Uterus (tissue), 3 donors: ENCODE measurements at regions not wholly inside any gene's neighbourhood (a gene's known extent, or its start where the extent isn't known, plus 50 kb on each side); places are given as distances from the start of the nearest gene placed in this dataset.

Experiments used
- DNase-seq, 2 donors: peaks; one replicate each; pipeline ENCODE4 v3.0.0-alpha.2; 2019 to 2020
- H3K27ac ChIP-seq, 2 donors: fragments of 200-600 bp; sonication (generic); 1 replicate in 1 of 2; 2 replicates in 1 of 2; pipeline ENCODE4 v1.5.1; 2016 to 2018
- H3K27me3 ChIP-seq, 2 donors: fragments of 200-600 bp; sonication (generic); one replicate each; pipeline ENCODE4 v1.5.1; 2018 to 2019; ENCODE audit warnings: control low read depth in 1 of 2
- H3K36me3 ChIP-seq, 2 donors: fragments of 200-600 bp; sonication (generic); one replicate each; pipeline ENCODE4 v1.5.1; 2019; ENCODE audit warnings: control low read depth in 1 of 2
- H3K4me1 ChIP-seq, 2 donors: fragments of 200-600 bp; sonication (generic); one replicate each; pipeline ENCODE4 v1.5.1; 2018 to 2019; ENCODE audit warnings: control low read depth in 1 of 2
- H3K4me3 ChIP-seq, 2 donors: fragments of 200-600 bp; sonication (generic); 1 replicate in 1 of 2; 2 replicates in 1 of 2; pipeline ENCODE4 v1.5.1; 2018 to 2019; ENCODE audit warnings: mild to moderate bottlenecking in 1 of 2
- H3K9me3 ChIP-seq, 2 donors: fragments of 200-600 bp; sonication (generic); one replicate each; pipeline ENCODE4 v1.5.1; 2019; ENCODE audit warnings: control low read depth in 1 of 2
- POLR2A ChIP-seq, 2 donors: fragments of 450-650 bp; IDR thresholded peaks; one replicate each; pipeline ENCODE4 v1.6.1; 2016; ENCODE audit warnings: antibody characterized with exemption in 2 of 2, mild to moderate bottlenecking in 1 of 2, moderate library complexity in 1 of 2
- intact Hi-C: fragments of 100-400 bp; cut with DNase I; formaldehyde crosslinking; loops from one replicate; pipeline ENCODE4 v1.15.1; 2023; ENCODE audit warnings: low total_unique reads
- TF ChIP-seq, protein P1 (sequence below), 4 experiments: fragments of 200-600 bp in 2 of 4; fragments of 450-650 bp in 2 of 4; sonication (generic) in 2 of 4; IDR thresholded peaks; one replicate each; pipeline ENCODE4 v1.5.1; 2016 to 2019; ENCODE audit warnings: antibody characterized with exemption in 4 of 4, mild to moderate bottlenecking in 2 of 4, moderate library complexity in 1 of 4
- donor health status: DM: yes; HTN: yes; CAD: no.

DNA sequence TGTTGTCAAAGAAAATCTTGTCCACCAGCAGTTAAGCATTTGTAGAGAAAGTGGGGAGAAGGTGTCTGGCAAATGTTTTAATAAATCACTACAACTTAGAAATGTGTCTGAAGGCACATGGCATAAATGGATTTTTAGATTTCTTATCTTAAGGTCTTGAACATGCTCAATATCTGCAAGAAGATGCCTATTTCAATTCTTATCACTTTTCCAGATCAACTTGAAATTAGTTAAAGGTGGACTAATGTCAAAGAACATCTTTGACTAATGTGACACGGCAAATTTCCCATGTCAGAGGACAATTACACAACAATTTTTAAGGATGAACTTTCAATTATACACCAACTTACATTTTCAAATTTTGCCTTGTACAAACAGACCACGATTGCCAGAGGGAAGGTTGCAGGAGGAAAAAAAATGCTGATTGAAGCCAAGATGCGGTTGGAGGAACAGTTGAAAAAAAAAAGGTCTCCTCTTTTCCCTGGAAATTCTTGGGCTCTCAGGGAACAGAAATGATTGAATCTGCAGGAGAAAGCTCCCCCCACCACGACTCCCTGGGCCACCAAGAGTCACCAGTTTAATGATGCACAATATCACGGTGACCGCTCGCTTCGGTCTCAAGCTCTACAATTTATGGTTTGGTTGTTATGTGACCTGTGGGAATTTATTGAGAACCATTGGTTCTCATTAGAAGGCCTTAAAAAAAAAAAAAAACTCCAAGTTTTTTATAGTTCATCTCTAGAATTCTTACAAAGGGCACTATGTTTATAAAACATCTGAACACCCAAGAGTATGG is 507.6 kb upstream of the ADAMTS9 start:
- Histone ChIP-seq H3K4me1 (no peaks in the 10 kb centered on the region), H3K27ac (no peak overlapping the region), H3K9me3 (no peaks in the 10 kb centered on the region), H3K27me3 (no peaks in the 10 kb centered on the region), H3K36me3 (no peaks in the 10 kb centered on the region), H3K4me3 (no peak overlapping the region)
- intact Hi-C loops, result no loop called here
- DNase-seq, result no peak
- no peak for TF ChIP-seq POLR2A (IDR thresholded peaks at IDR 0.05)
- TF ChIP-seq, protein P1, sequence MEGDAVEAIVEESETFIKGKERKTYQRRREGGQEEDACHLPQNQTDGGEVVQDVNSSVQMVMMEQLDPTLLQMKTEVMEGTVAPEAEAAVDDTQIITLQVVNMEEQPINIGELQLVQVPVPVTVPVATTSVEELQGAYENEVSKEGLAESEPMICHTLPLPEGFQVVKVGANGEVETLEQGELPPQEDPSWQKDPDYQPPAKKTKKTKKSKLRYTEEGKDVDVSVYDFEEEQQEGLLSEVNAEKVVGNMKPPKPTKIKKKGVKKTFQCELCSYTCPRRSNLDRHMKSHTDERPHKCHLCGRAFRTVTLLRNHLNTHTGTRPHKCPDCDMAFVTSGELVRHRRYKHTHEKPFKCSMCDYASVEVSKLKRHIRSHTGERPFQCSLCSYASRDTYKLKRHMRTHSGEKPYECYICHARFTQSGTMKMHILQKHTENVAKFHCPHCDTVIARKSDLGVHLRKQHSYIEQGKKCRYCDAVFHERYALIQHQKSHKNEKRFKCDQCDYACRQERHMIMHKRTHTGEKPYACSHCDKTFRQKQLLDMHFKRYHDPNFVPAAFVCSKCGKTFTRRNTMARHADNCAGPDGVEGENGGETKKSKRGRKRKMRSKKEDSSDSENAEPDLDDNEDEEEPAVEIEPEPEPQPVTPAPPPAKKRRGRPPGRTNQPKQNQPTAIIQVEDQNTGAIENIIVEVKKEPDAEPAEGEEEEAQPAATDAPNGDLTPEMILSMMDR (IDR thresholded peaks at IDR 0.05), result no peak

DNA sequence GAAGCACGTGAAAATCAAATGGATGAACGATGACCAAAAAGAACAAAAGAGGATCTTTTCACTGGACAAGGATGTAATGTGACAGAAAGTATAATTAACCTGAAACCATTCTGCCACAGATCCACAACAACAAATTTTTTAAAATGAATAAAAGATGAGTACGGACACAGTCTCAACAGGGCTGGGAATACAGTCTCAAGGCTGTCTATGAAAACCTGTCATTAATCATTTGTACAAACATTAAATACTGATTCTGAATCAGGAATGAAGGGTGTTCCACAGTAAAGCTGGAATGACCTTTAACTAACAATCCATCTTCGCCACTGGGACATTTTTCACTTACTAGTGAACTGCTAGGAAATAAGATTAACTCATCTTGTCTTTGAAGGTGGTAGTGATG is 506.9 kb upstream of the ADAMTS9 start:
- intact Hi-C loops, result no loop called here
- Histone ChIP-seq H3K27ac (no peak overlapping the region), H3K9me3 (no peaks in the 10 kb centered on the region), H3K27me3 (no peaks in the 10 kb centered on the region), H3K4me3 (no peak overlapping the region), H3K4me1 (no peaks in the 10 kb centered on the region), H3K36me3 (no peaks in the 10 kb centered on the region)
- no peak for DNase-seq
- no peak for TF ChIP-seq POLR2A (IDR thresholded peaks at IDR 0.05)
- TF ChIP-seq, protein P1 (IDR thresholded peaks at IDR 0.05), result no peak

DNA sequence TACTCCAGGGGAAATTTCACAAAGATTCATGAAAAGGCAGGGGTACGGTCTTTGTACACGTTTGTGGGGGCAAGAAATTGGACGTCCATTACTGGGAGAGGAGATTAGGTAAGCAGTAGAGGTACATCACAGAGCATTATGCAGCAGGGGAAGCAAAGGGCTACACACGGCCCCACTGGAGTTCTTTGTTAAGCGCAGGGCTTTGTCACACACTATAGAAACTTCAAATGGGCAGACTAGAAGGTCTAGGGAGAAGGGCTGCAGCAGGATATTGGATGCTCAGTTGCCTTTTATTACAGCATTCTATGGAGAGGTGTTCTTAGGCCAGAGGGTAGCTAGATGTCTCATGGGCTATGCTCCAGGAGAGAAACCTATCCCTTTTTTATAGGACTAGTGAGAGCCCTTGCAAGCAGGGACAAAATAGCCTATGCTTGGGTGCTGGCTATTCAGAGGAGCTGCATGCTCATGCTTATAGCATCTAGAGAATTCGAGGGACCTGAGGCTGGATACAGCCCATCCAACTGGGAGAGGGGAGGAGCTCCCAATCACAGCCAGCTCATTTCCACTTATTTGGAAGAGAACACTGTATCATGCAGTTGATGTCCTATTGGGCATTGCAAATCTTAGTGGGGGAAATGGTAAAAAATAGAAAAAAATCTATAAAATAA is 506.4 kb upstream of the ADAMTS9 start:
- no peaks in the 10 kb centered on the region for H3K9me3 ChIP-seq
- no peak overlapping the region for H3K4me3 ChIP-seq
- H3K27ac ChIP-seq, result no peak overlapping the region
- DNase-seq, result no peak
- TF ChIP-seq, protein P1 (IDR thresholded peaks at IDR 0.05), result no peak
- no peak for TF ChIP-seq POLR2A (IDR thresholded peaks at IDR 0.05)
- H3K36me3 ChIP-seq, result no peaks in the 10 kb centered on the region
- H3K27me3 ChIP-seq, result no peaks in the 10 kb centered on the region
- H3K4me1 ChIP-seq, result no peaks in the 10 kb centered on the region
- intact Hi-C loops, result no loop called here

DNA sequence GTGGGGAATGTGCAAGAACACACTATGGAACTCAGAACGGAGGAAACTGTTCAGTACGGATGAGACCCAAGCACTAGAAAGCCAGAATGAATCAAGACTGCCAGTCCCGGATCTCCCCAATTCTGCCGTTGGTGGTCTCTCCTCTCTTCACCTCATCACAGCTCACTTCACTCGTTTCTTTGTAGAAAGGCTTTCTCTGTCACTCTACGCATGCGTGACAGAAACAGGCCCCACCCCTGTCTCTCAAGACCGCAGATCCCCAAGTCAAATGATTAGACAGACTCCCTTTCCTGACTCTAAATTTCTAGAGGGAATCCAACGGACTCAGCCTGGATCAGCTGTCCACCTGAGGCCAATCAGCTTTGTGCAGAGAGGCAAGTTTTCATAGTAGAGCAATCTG is 505.7 kb upstream of the ADAMTS9 start:
- TF ChIP-seq POLR2A (IDR thresholded peaks at IDR 0.05), result no peak
- TF ChIP-seq, protein P1 (IDR thresholded peaks at IDR 0.05), result no peak
- intact Hi-C loops, result no loop called here
- H3K27me3 ChIP-seq, result no peaks in the 10 kb centered on the region
- H3K9me3 ChIP-seq, result no peaks in the 10 kb centered on the region
- no peaks in the 10 kb centered on the region for H3K36me3 ChIP-seq
- no peaks in the 10 kb centered on the region for H3K4me1 ChIP-seq
- H3K27ac ChIP-seq, result no peak overlapping the region
- DNase-seq, result no peak
- H3K4me3 ChIP-seq, result no peak overlapping the region

DNA sequence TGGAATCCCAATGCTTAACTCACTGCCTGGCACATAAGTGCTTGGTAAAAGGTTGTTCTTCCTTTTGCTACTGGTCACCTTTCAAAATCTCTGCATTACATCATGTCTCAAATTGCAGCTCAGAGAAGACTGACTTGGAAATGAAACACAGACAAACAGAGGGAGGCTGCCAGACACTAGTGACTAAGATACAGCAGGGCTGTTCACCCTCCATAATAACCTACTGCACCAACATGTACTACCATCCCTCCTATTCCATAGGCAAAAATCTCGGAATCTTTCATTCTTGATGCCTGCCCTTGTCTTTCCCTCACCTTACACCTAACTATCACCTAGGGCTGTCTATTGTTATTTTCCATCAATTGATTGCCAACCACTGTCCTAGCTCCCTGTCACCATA is 502.3 kb upstream of the ADAMTS9 start:
- H3K4me1 ChIP-seq, result no peaks in the 10 kb centered on the region

More for the DNA sequence above, 502.3 kb upstream of the ADAMTS9 start:
- intact Hi-C loops, result no loop called here
- DNase-seq, result no peak
- H3K27me3 ChIP-seq, result no peaks in the 10 kb centered on the region
- TF ChIP-seq, protein P1 (IDR thresholded peaks at IDR 0.05), result no peak
- no peak for TF ChIP-seq POLR2A (IDR thresholded peaks at IDR 0.05)
- no peak overlapping the region for H3K27ac ChIP-seq
- no peaks in the 10 kb centered on the region for H3K9me3 ChIP-seq
- H3K4me3 ChIP-seq, result no peak overlapping the region
- H3K36me3 ChIP-seq, result no peaks in the 10 kb centered on the region
